ENCODE measurements at regions not wholly inside any gene's neighbourhood (a gene's known extent, or its start where the extent isn't known, plus 50 kb on each side); places are given as distances from the start of the nearest gene placed in this dataset.
A peak's percentile ranks its signal among the peaks of the same experiment; 100 is the strongest.
"Not testable (repeated sequence)": the region's sequence is repeated elsewhere in the genome, so short reads cannot be mapped to it uniquely, and the experiment has no call there.

GRCh38 chr15:96491700-96492644, 161.5 kb downstream of the NR2F2 start:
- ATAC-seq (ENCODE audit: low read depth in 2 of 2); H3K9me3 Mint-ChIP-seq; H3K27ac Mint-ChIP-seq; DNase-seq; H3K36me3 Mint-ChIP-seq; H3K4me3 Mint-ChIP-seq; H3K4me1 Mint-ChIP-seq: not testable (repeated sequence)
- peaks cover 0 to 11% (median 9%) of the 10 kb centered on the region in 3 donors for H3K27me3 Mint-ChIP-seq

DNA sequence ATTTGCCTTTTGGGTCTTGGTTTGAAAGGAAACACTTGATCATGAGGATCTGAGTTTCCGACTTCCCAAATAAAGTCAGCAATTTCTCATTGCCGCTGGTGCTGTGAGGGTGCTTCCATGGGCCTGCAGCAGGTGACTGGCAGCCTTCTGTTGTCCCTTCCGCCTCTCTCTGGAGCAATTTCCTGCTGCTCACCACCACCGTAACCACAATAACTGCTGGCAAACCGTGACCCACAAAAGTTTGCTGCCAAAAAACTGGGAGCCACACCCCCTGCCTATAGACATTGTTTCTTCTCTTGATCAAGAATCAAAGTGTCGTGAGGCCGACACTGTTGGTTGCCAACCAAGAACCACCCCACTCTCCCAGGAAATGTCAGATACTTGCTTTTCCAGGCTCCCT, 164.0 kb downstream of the NR2F2 start:
- H3K36me3 Mint-ChIP-seq = no peaks in the 10 kb centered on the region
- H3K4me1 Mint-ChIP-seq = no peaks in the 10 kb centered on the region
- H3K27me3 Mint-ChIP-seq = peaks cover 0 to 11% (median 7%) of the 10 kb centered on the region in 3 donors
- no peak overlapping the region for H3K27ac Mint-ChIP-seq
- no peak overlapping the region for H3K4me3 Mint-ChIP-seq
- DNase-seq (no peak), ATAC-seq (ENCODE audit: low read depth in 2 of 2) (no peak)
- H3K9me3 Mint-ChIP-seq = peaks cover 0 to 10% (median 5%) of the 10 kb centered on the region in 7 donors

- peaks cover 0 to 11% (median 4%) of the 10 kb centered on the region in 3 donors for H3K27me3 Mint-ChIP-seq
- no peak overlapping the region for H3K27ac Mint-ChIP-seq
- no peak for DNase-seq
- H3K36me3 Mint-ChIP-seq = no peaks in the 10 kb centered on the region
- peak overlapping the region in 1 of 8 donors; percentile 25 for H3K4me3 Mint-ChIP-seq
- H3K4me1 Mint-ChIP-seq = no peaks in the 10 kb centered on the region
- ATAC-seq (ENCODE audit: low read depth in 2 of 2) = no peak
- peaks cover 0 to 10% (median 5%) of the 10 kb centered on the region in 7 donors for H3K9me3 Mint-ChIP-seq
Observed at GRCh38 chr15:96495386-96495785, 164.9 kb downstream of the NR2F2 start.

- H3K36me3 Mint-ChIP-seq = no peaks in the 10 kb centered on the region
- no peak for DNase-seq
- no peaks in the 10 kb centered on the region for H3K4me1 Mint-ChIP-seq
Observed at GRCh38 chr15:96497951-96498350, 167.5 kb downstream of the NR2F2 start.

GRCh38 chr15:96500508-96500907, 170.0 kb downstream of the NR2F2 start:
- Mint-ChIP-seq H3K4me1 (no peaks in the 10 kb centered on the region), H3K27me3 (no peaks in the 10 kb centered on the region), H3K27ac (no peak overlapping the region), H3K4me3 (no peak overlapping the region), H3K36me3 (no peaks in the 10 kb centered on the region), H3K9me3 (peaks cover 0 to 8% (median 5%) of the 10 kb centered on the region in 7 donors)
- no peak for DNase-seq
- ATAC-seq (ENCODE audit: low read depth in 2 of 2) = no peak

More at GRCh38 chr15:96497951-96498350, 167.5 kb downstream of the NR2F2 start:
- H3K27ac Mint-ChIP-seq = no peak overlapping the region
- peaks cover 0 to 15% (median 7%) of the 10 kb centered on the region in 7 donors for H3K9me3 Mint-ChIP-seq
- H3K27me3 Mint-ChIP-seq = peaks cover 0 to 6% (median 4%) of the 10 kb centered on the region in 3 donors
- H3K4me3 Mint-ChIP-seq = no peak overlapping the region
- no peak for ATAC-seq (ENCODE audit: low read depth in 2 of 2)

- H3K27ac Mint-ChIP-seq = no peak overlapping the region
- H3K36me3 Mint-ChIP-seq = no peaks in the 10 kb centered on the region
- no peak overlapping the region for H3K4me3 Mint-ChIP-seq
- DNase-seq (no peak), ATAC-seq (ENCODE audit: low read depth in 2 of 2) (no peak)
- no peaks in the 10 kb centered on the region for H3K27me3 Mint-ChIP-seq
- no peaks in the 10 kb centered on the region for H3K4me1 Mint-ChIP-seq
- peaks cover 0 to 12% (median 6%) of the 10 kb centered on the region in 7 donors for H3K9me3 Mint-ChIP-seq
Observed at GRCh38 chr15:96501362-96501761, 170.9 kb downstream of the NR2F2 start.

- ATAC-seq (ENCODE audit: low read depth in 2 of 2) (no peak), DNase-seq (no peak)
- Mint-ChIP-seq H3K27me3 (no peaks in the 10 kb centered on the region), H3K36me3 (no peaks in the 10 kb centered on the region), H3K27ac (no peak overlapping the region), H3K9me3 (peaks cover 0 to 10% (median 6%) of the 10 kb centered on the region in 7 donors), H3K4me1 (no peaks in the 10 kb centered on the region), H3K4me3 (no peak overlapping the region)
Observed at GRCh38 chr15:96502196-96502595, 171.7 kb downstream of the NR2F2 start.

DNA sequence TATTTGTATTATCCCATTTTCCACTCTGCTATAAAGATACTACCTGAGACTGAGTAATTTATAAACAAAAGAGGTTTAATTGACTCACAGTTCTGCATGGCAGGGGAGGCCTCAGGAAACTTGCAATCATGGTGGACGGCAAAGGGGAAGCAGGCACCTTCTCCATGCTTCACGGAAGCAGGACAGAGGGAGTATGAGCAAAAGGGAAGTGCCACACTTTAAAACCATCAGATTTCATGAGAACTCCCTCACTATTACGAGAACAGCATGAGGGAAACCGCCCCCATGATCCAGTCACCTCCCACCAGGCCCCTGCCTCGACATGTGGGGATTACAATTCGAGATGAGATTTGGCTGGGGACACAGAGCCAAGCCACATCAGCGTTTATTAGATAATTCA, 172.8 kb downstream of the NR2F2 start:
- peak overlapping the region in 1 of 6 donors; percentile 15 for H3K27ac Mint-ChIP-seq
- no peaks in the 10 kb centered on the region for H3K4me1 Mint-ChIP-seq
- no peaks in the 10 kb centered on the region for H3K27me3 Mint-ChIP-seq
- H3K36me3 Mint-ChIP-seq = no peaks in the 10 kb centered on the region
- DNase-seq = no peak
- ATAC-seq (ENCODE audit: low read depth in 2 of 2) = no peak
- H3K4me3 Mint-ChIP-seq = peak overlapping the region in 1 of 8 donors; percentile 42
- H3K9me3 Mint-ChIP-seq = peaks cover 0 to 10% (median 6%) of the 10 kb centered on the region in 7 donors

GRCh38 chr15:96504371-96504770, 173.9 kb downstream of the NR2F2 start:
- no peak overlapping the region for H3K27ac Mint-ChIP-seq
- H3K9me3 Mint-ChIP-seq = peaks cover 0 to 10% (median 4%) of the 10 kb centered on the region in 7 donors
- no peaks in the 10 kb centered on the region for H3K36me3 Mint-ChIP-seq
- H3K4me1 Mint-ChIP-seq = no peaks in the 10 kb centered on the region
- no peak overlapping the region for H3K4me3 Mint-ChIP-seq
- DNase-seq = no peak
- no peak for ATAC-seq (ENCODE audit: low read depth in 2 of 2)
- no peaks in the 10 kb centered on the region for H3K27me3 Mint-ChIP-seq

- H3K27ac Mint-ChIP-seq = no peak overlapping the region
- no peaks in the 10 kb centered on the region for H3K36me3 Mint-ChIP-seq
- H3K9me3 Mint-ChIP-seq = peaks cover 0 to 11% (median 4%) of the 10 kb centered on the region in 7 donors
- ATAC-seq (ENCODE audit: low read depth in 2 of 2) (no peak), DNase-seq (no peak)
- no peaks in the 10 kb centered on the region for H3K27me3 Mint-ChIP-seq
- H3K4me1 Mint-ChIP-seq = no peaks in the 10 kb centered on the region
- no peak overlapping the region for H3K4me3 Mint-ChIP-seq
Observed at GRCh38 chr15:96505014-96505413, 174.5 kb downstream of the NR2F2 start.

- no peak overlapping the region for H3K4me3 Mint-ChIP-seq
- no peak for DNase-seq
- H3K36me3 Mint-ChIP-seq = no peaks in the 10 kb centered on the region
- H3K27ac Mint-ChIP-seq = no peak overlapping the region
- no peak for ATAC-seq (ENCODE audit: low read depth in 2 of 2)
- peaks cover 0 to 6% (median 0%) of the 10 kb centered on the region in 3 donors for H3K27me3 Mint-ChIP-seq
- no peaks in the 10 kb centered on the region for H3K4me1 Mint-ChIP-seq
- H3K9me3 Mint-ChIP-seq = peaks cover 2 to 28% (median 12%) of the 10 kb centered on the region in 7 donors
Observed at GRCh38 chr15:96514607-96515285, 184.2 kb downstream of the NR2F2 start.

DNA sequence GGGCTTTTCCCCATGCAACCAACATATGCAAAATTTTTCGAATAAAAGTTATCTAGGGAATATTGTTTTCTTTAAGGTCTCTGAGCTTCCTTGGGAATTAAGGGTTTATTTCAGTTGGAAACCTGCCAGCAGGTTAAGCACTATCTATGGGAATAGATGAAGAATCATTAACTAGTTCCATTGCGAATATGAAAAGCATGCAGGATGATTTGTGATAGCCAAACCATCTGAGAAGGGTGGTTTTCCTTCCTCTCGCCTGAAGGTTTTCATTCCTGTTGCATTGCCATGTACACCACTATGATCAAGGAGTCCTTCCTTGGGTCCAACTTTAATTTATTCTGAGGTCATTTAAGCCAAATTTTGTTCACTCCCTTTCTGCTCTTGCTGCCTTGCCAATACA, 184.9 kb downstream of the NR2F2 start:
- Mint-ChIP-seq H3K4me3 (no peak overlapping the region), H3K4me1 (no peaks in the 10 kb centered on the region), H3K27ac (no peak overlapping the region), H3K36me3 (no peaks in the 10 kb centered on the region), H3K27me3 (peaks cover 0 to 5% (median 0%) of the 10 kb centered on the region in 3 donors), H3K9me3 (peaks cover 2 to 34% (median 12%) of the 10 kb centered on the region in 7 donors)
- ATAC-seq (ENCODE audit: low read depth in 2 of 2) (no peak), DNase-seq (no peak)

- H3K4me3 Mint-ChIP-seq = no peak overlapping the region
- H3K4me1 Mint-ChIP-seq = no peaks in the 10 kb centered on the region
- no peaks in the 10 kb centered on the region for H3K27me3 Mint-ChIP-seq
- peaks cover 0 to 42% (median 9%) of the 10 kb centered on the region in 7 donors for H3K9me3 Mint-ChIP-seq
- no peaks in the 10 kb centered on the region for H3K36me3 Mint-ChIP-seq
- DNase-seq (no peak), ATAC-seq (ENCODE audit: low read depth in 2 of 2) (no peak)
- H3K27ac Mint-ChIP-seq = no peak overlapping the region
Observed at GRCh38 chr15:96521386-96521785, 190.9 kb downstream of the NR2F2 start.

Measured in naive B cell (primary cell).